GM18873 (cell line): ENCODE measurements at regions not wholly inside any gene's neighbourhood (a gene's known extent, or its start where the extent isn't known, plus 50 kb on each side); places are given as distances from the start of the nearest gene placed in this dataset.

Experiments
- ATAC-seq: cut with Tn5 transposase; IDR thresholded peaks from one replicate; pipeline ENCODE4 v1.9.1; 2021; ENCODE audit warnings: mild to moderate bottlenecking, moderate library complexity, moderate number of reproducible peaks; ENCODE audit not compliant: unreplicated experiment, low FRiP score

GRCh38 chr5:31100047-31100575 lies 93.4 kb upstream of the CDH6 start:
- no peak for ATAC-seq

GRCh38 chr5:31098811-31099210 lies 94.7 kb upstream of the CDH6 start:
- no peak for ATAC-seq

GRCh38 chr5:31097851-31098250 lies 95.6 kb upstream of the CDH6 start:
- no peak for ATAC-seq

DNA sequence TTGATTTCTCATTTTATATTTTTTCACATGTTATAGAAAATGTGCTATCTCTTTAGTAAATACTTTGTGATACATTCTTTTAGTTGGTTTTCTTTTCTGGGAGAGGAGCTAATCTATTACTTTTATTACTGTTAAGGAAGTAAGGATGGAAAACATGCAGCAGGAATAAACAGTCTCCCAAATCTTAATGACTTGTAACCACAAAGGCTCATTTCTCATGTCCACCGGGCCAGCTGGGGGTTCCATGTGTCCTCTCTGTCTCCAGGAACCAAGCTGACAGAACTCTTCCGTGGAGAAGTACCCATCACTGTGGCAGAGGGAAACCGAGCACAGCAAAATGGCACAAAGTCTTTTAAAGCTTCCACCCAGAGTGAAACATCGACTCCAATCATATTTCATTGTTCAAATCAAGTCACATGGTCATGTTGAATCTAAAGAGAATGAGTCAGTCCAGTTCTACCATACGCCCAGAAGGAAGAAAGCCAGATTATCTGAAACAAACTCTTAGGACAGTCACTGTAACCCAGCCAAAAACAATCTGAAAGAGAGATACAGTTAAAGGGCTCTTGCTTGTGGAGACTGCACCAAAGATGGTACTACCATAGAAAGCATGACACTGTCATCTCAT lies 97.1 kb upstream of the CDH6 start:
- ATAC-seq = no peak

GRCh38 chr5:31095796-31096195 lies 97.7 kb upstream of the CDH6 start:
- no peak for ATAC-seq

DNA sequence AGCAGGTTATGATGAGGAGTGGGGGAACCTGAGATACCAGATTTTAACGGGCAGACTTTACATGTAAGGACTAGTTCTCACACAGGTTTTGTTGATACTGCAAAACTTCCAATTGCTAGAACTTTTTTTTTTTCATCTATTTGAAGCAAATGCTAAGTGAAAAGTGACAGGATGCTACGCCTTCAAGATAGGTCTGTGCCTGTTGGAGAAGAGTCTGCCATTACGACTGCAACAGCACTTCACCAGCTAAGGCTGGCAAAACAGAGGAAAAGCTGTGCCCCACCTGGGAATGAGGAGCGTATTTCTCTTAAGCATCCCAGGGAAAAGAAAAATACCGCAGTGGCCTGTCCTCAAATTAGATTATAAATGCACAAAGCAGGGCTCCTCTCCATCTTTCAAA lies 102.0 kb upstream of the CDH6 start:
- no peak for ATAC-seq

- no peak for ATAC-seq
Observed at GRCh38 chr5:31090467-31090866, 103.0 kb upstream of the CDH6 start.

DNA sequence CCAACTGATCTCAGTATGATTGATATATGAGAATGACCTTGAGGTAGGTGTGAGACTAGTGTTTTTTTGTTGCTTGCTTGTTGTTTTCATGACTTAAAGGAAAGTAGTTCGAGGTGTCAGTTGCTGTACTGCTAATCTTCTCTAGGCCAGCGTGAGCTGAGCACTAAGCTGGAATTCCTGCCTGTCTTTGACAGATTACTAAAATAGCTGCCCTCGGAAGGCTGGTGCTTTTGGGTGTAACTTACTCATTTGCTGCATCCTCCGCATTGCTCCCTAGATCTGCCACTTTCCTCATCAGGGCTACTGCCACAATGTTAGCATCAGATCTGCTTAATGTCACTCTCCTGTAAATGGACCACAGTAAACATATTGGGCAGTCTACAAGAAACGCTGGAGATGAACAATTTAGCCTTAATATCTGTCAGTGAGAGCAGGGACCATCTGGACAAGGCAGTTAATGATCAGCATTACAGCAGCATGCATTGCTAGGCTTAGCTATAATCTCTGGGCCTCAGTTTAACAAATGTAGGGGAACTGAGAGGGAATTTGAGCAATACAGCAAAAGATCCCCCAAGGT lies 106.6 kb upstream of the CDH6 start:
- ATAC-seq = no peak

DNA sequence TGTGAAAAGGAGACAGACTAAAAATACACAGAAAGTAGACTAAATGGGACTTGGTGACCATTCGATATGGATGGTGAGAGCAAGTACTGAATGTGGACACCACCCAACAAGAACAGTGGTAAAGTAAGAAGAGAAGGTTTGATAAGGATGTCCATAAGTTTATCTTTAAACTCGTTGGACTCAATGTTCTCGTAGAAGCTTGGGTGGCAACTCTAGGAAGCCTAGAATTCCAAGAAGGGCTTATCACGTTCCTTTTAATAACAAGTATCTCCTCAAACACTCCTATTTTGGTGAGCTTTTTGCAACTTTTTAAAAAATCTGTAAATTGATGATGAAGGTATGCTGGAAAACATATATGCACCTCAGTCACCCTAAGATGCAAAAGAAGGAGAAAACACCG lies 108.6 kb upstream of the CDH6 start:
- no peak for ATAC-seq

- no peak for ATAC-seq
Observed at GRCh38 chr5:31083364-31083763, 110.1 kb upstream of the CDH6 start.

DNA sequence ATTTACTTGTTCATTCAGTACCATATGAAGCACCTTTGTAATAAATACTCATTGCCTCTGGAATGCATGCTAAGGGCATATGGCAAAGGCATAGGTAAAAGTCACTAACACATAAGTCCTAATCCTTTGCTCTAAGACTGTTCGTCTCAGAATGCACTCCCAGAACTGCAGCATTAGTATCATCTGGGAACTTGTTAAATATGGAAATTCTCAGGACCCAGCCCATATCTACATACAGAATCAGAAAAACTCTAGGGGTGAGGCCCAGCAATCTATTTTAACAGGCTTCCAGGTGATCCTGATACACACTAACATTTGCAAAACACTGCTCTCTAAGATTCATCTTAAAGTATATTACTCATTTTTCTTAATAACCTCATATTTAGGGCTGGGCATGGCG lies 113.8 kb upstream of the CDH6 start:
- ATAC-seq = no peak

DNA sequence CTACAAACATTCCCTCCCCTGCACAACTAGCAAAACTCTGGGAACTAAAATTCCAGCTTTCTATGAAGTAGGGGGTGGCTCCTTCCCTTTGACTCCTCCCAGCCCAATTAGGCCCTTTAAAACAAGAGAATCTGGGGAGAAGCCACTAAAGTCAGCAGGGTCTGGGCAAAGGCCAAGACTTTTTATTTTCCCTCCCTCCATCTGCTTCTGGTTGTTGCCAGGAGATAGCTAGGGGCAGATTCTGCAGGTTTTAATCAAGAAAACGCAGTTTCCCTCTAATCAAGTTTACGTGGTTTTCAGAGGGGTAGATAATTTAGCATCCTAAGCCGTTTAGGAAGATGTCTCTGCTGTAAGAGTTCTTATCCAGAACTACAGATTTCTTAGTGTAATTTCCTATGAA lies 114.5 kb upstream of the CDH6 start:
- ATAC-seq = no peak

GRCh38 chr5:31075981-31076380 lies 117.5 kb upstream of the CDH6 start:
- no peak for ATAC-seq

- ATAC-seq = no peak
Observed at GRCh38 chr5:31068287-31068686, 125.2 kb upstream of the CDH6 start.

DNA sequence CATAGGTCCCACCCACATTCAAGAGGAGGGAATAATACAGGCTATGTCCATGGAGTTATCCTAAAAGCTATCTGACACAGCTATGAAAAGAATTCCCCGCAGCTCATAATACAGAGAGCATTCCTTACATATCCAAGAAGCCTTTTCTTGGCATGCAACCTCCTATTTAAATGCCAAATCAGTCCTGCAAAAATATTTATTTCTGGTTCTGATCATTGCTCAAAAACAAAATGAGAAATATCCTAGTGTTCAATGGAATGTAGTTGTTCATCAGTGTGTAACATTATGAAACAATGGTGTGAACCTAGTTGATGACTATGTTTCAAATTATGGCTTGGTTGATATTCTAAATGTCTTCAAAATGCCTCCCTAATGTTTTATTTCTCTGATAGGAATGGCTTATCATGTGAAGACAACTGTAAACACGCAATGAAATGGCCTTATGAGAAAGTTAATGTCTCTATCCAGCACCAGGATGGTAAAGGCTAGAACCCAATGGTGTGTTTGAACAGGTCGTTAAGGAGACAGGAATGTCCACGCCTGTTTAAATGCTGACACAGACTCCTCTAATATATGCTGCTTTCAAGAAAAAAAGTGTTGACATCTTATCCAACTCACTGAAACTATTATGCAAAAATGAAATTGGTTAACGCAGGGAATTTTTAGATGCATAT lies 126.7 kb upstream of the CDH6 start:
- no peak for ATAC-seq

GRCh38 chr5:31064215-31064614 lies 129.3 kb upstream of the CDH6 start:
- no peak for ATAC-seq

DNA sequence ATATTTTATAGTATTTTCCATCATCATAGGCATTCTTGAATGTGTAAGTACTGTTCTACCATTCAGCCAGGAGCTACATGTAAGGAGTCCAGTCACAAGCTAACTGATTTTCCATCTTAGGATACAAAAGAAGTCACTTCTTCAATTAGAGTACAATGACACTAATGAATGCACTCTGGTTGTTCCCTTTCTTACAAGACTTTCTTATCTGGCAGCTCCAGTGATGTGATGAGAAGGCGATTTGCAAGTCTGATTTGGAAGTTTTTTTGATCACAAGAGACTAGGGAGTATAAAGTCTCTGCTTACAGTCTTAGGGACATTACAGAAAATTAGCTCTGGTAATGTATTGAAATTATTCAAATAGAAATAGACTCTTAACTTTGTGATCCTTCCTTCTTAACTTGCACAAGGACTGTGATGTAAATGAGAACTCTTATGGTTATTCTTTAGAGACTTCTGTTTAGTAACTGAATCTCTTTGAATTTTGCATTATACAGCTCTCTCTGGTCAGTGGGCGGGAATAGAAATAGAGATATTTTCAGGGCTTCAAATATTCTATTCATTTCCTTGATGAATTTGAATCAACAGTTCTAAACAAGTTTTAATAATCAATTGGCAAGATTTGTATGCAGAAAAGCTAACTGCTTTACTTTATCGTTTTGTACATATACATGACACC lies 130.4 kb upstream of the CDH6 start:
- ATAC-seq = no peak

DNA sequence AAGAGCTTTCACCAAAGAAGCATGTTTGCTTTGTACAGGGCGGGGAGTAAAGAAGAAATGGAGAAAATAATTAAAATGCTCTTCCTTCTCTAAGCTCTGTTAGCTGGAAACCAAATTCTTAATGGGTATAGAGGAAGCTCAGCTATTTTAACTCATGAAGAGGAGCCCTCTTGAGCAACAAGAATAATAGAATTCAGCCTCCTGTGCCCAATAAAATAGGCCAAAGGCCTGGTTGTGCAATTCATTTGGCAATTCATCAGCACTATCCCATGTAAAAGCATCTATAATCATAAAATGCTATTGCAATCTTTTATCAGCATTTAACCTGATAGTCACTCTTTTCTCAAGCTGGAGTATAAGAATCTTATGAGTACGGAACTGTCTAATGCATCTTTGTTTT lies 133.6 kb upstream of the CDH6 start:
- no peak for ATAC-seq

GRCh38 chr5:31054453-31054852 lies 139.0 kb upstream of the CDH6 start:
- ATAC-seq = no peak

GRCh38 chr5:31052937-31053658 lies 140.4 kb upstream of the CDH6 start:
- no peak for ATAC-seq

GRCh38 chr5:31051316-31051715 lies 142.2 kb upstream of the CDH6 start:
- no peak for ATAC-seq
